Glomerular endothelial cell (primary cell): ENCODE measurements at regions not wholly inside any gene's neighbourhood (a gene's known extent, or its start where the extent isn't known, plus 50 kb on each side); places are given as distances from the start of the nearest gene placed in this dataset.
"Not testable (repeated sequence)": the region's sequence is repeated elsewhere in the genome, so short reads cannot be mapped to it uniquely, and the experiment has no call there.

Experiments
- DNase-seq: peaks from one replicate; pipeline ENCODE4 v3.0.0-alpha.2; 2011; ENCODE audit warnings: low read depth, low spot score; ENCODE audit errors: extremely low read depth

DNA sequence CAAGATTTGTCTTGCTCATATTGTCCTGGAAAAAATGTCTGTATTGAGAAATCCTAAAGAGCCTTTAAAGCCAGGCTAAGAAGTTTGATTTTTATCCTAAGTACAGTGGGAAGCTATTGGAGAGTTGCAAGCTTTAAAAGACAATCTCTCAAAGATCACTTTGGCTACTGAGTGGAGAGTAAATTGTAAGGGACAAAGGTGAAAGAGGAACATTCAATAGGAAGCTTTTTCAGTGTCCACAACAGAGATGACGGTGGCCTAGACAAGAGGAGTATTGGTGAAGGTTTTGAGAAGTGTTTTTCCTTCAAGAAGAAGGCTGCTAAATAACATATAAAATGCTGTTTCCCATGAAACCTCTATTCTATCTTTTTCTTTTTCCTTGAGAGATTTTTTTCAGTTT lies 249.5 kb upstream of the IL12A start:
- no peak for DNase-seq

DNA sequence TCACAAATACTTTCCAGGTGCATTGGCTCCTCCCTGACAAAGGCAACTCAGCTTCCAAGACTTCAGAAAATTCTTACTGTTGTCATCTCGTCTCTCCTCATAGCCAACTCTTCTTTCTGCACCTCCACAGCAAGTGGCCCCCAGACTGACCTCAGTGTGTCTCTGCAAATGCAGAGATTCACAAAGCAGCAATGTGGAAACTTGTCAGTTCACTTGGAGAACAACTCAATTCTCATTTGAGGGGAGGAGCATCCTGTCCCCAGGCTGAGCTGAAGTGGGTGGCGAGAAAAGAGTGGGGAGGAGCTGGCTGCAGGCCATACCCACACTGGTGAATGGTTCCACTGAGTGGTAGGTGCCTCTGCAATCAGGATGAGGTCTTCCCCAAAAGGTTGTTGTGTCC lies 248.7 kb upstream of the IL12A start:
- DNase-seq: no peak

DNA sequence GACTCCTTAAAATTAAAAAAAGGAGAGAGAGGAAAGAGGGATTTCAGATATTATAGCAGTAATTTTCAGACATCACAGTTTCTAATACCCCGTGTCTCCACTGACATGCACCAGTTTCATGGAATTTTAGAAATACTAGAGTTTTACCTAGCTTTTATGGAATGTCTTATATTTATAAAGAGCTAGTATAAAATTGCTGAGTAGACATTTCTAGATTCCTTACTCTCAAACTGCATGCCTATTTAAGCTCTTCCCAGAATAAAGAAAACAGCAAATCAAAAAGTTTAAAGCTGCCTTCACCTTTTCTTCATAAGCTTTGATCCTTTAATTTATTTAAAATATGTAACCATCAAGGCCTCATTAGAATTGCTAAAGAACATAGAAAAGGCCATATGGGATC lies 247.4 kb upstream of the IL12A start:
- DNase-seq: no peak

DNA sequence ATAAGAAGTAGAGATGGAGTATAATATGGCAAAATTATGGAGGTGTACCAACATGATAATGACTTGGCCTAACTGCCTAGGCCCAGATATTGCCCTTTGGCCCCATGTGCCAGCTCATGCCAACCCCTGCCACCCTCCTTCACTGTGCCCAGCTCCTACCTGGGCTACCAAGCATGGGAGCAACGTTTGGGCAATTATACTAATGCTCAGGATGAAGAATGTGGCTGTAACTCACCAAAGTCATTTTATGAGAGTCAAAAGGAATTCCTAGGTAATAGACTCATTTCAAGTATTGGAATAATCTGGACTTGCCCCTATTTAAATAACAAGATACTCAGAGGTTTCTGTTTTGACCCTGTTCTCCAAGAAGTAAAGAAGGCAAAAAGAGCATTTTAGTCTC lies 240.2 kb upstream of the IL12A start:
- no peak for DNase-seq

DNA sequence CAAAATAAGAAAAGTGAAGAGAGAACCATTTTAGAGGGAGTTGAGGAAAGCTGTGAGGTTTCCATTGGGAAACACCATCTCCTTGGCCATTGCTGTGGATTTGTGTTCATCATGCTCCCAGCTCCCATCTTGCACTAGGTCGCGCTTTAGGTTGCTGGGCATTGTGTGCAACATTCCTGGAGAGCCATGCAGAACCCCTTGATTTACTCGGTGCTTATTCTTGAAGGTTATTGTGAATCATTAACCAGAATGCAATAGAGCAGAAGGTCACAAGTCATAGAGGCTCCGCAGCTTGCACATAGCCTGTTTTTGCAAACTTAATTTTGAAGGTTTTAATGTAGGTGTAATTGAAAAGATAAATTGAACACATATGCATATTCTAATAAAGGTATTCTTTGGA lies 239.2 kb upstream of the IL12A start:
- no peak for DNase-seq

DNA sequence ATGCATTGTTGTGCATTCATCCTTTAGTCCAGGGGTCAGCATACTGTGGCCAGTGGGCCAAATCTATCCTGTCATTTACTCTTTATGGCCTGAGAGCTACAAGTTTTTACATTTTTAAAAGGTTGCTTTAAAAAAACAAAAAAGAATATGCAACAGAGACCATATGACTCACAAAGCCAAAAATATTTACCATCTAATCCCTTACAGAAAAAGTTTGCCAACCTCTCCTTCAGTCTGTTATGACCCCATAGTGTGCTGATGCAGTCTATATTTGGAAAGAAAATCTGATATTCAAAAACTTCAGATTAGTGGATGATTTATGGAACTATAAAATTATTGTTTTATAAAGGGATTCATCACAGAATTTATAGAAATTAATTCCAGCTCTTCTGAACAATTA lies 237.5 kb upstream of the IL12A start:
- no peak for DNase-seq

DNA sequence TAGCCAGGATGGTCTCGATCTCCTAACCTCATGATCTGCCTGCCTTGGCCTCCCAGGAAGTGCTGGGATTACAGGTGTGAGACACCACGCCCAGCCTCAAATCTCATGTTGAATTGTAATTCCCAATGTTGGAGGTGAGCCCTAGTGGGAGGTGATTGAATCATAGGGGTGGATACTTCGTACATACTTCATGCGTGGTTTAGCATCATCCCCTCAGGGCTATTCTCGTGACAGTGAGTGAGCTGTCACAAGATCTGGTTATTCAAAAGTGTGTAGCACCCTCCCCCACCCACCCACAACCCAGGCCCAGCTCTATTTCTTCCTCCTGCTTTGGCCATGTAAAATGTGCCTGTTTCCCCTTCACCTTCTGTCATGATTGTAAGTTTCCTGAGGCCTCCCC lies 236.9 kb upstream of the IL12A start:
- DNase-seq: no peak

DNA sequence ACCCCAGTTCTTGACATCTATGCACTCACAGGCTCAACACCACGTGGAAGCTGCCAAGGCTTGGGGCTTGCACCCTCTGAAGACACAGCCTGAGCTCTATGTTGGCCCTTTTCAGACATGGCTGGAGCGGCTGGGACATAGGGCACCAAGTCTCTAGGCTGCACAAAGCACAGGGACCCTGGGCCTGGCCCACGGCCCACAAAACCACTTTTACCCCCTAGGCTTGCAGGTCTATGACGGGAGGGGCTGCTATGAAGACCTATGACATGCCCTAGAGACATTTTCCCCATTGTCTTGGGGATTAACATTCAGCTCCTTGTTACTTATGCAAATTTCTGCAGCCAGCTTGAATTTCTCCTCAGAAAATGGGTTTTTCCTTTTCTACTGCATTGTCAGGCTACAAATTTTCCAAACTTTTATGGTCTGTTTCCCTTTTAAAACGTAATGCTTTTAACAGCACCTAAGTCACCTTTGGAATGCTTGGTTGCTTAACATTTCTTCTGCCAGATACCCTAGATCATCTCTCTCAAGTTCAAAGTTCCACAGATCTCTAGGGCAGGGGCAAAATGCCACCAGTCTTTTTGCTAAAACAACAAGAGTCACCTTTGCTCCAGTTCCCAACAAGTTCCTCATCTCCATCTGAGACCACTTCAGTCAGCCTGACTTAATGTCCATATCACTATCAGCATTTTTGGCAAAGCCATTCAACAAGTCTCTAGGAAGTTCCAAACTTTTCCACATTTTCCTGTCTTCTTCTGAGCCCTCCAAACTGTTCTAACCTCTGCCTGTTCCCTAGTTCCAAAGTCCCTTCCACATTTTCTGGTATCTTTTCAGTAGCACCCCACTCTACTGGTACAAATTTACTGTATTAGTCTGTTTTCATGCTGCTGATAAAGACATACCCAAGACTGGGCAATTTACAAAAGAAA lies 232.1 kb upstream of the IL12A start:
- DNase-seq: not testable (repeated sequence)

DNA sequence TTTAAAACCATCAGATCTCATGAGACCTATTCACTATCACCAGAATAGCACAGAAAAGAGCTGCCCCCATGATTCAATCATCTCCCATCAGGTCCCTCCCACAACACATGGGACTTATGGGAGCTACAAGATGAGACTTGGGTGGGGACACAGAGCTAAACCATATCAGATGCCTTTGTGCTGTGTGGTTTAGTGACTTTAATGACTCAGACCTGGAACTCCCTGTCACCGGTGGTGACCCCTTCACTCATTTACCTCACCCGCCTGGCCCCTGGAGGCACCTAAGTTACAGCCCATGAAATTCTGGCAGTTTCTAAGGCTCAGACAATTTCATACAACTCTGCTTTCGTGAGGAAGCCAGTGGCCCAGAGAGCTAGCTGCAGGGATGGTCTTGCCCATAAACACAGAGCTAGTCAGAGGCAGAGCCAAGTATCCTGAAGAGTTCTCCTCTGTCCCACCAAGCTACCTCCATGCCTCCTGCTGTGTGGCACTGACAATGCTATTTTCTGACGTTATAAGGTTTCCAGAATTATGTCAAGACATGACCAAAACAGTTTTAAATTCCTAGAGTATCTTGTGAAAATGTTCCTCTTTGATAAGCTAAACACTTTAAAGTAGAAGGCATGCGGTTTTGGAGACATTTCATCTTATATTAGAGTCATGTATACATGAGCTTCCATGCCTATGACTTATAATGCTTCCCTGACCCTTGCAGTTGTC lies 231.1 kb upstream of the IL12A start:
- no peak for DNase-seq

DNA sequence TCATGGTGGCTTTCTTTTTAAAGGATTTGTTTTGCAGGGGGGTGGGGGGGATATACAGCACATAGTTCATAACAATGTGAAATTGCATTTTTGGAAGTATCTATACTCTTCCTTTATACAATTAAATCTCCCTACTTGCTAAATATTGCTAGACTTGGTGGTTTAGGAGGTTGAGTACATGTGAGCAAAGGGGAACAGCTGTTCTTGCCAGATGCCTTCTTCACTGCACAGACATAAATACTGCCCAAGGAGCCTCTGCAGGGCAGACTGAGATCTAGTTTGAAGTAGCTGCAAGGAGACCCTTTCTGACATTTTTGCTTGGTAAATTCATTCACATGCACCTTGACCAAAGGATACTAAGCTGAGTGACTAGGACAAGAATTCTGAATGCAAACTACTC lies 228.6 kb upstream of the IL12A start:
- DNase-seq: no peak

DNA sequence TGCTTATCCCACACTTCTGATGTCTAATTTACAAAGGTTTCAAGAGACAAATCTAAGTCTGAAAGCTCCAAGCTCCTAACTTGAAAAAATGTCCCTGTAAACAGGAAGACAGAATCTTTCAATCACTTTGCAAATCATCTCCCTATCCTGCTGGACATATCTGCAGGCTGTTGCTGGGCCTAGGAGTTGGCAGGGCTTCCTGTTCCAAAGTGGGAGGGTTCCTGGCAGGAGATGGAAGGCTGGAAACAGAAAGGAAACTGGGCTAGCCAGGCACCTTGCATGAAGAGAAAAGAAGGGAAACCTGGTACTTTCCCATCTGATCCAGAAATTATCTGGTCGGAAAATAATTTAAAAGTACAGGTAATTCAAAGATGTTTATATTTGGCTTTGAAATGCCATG lies 227.3 kb upstream of the IL12A start:
- DNase-seq: no peak

DNA sequence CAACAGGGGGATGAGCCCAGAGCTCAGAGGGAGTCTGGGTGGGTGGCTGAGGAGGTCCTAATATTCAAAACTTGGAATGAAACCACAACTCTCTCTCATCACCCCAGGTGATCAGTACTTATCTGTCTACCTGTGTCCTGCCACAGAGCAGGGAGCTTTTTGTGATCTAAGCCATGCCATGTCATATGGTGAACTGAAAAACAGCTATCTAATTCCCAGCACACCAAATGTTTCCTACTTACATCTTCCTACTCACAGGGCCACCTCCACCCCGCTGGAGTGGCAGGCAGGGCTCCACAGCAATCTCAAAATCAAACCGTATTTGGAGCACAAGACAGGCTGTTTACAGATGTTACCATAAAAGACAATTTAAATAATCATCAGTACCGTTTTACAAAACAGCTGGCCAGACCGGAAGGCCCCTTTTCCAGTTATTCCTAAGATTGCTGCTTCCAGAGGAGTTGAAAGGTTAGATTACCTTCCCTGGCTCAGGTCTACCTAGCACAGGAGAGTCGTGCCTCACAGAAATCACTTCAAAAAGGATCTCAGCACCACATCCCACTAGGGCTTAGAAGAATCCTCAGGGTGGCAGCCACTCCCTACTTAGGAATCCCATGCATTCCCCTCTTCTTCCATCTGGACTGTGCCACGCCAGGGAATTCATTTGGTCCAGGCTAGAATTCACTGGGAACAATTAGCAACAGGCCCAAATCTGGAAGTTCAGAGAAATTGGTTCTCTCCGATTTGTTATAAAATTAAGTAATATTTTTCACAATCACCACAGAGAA lies 226.6 kb upstream of the IL12A start:
- no peak for DNase-seq

DNA sequence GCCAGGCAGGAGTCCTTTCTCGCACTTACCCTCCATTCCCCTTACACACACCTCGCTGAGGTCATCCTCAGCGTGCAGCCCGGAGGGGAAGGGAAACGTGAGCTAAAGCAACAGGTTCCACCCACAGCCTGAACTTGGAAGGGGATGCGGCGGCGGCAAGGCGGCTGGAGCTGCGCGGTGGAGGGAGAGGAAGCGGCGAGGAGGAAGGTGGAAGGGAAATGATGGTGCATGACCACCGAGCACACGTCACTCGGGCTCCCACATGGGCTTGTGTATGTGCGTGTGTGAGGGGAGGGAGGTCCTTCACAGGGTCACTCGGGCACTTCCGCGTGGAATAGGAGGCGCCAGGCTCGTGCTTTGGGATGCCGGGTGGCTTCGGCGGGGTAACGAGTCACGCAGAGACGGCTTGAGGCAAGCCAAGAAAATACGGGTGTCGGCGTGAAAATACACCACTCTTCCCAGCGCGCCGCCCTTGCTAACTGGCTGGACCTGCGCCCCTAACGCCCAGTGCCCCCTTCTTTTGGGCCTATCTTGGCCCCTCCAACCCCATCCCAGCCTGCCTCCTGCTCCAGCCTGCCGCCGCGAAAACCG lies 225.5 kb upstream of the IL12A start:
- DNase-seq: peak; percentile 71

DNA sequence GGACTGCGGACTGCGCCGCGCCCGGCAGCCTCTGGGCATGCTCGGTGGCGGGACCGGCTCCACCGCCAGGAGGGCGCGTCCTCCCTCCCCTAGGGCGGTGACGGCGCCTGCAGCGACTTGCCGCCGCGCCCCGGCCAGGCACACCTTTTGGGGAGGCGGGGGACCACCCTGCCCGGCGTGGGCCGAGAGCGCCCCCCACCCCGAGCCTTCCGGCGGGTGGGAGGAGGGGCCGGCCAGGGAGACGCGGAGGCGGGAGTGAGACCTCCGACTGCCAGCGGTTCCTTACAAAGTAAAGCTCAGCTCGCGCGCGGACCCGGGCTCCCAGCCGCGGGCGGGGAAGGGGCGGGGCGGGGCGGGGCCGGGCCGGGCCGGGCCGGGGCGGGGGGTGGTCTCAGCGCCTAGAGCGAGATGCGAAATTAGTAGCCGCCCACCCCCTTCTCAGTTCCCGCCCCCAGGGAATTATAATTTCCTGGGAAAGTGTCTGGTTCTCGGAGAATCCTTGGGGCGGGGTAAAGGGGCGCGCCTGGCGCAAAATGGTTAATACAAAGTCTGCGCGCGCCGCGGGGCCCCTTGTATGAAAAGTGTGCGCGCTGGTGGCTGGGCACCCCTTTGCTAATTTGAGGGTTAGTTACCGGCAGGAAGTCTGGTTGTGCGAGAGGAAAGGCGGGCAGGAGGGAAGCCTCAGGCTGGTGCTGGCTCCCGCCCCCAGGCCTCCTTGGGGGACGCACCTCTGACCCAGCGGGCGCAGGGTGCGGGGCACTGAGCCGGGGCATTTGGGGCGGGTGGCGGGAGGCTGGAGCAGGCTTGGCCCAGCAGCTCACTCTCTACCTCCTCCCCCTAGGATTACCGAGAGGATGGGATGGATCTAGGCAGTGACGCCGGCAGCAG lies 224.8 kb upstream of the IL12A start:
- DNase-seq: no peak

DNA sequence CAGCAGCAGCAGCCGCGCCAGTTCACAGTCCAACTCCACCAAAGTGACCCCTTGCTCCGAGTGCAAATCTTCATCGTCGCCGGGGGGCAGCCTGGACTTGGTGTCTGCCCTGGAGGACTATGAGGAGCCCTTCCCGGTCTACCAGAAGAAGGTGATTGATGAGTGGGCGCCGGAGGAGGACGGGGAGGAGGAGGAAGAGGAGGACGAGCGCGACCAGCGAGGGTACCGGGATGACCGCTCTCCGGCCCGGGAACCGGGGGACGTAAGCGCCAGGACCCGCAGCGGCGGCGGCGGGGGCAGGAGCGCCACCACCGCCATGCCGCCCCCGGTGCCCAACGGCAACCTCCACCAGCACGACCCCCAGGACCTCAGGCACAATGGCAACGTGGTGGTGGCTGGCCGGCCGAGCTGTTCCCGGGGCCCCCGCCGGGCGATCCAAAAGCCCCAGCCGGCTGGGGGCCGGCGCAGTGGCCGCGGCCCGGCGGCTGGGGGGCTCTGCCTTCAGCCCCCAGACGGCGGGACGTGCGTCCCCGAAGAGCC lies 224.1 kb upstream of the IL12A start:
- no peak for DNase-seq

DNA sequence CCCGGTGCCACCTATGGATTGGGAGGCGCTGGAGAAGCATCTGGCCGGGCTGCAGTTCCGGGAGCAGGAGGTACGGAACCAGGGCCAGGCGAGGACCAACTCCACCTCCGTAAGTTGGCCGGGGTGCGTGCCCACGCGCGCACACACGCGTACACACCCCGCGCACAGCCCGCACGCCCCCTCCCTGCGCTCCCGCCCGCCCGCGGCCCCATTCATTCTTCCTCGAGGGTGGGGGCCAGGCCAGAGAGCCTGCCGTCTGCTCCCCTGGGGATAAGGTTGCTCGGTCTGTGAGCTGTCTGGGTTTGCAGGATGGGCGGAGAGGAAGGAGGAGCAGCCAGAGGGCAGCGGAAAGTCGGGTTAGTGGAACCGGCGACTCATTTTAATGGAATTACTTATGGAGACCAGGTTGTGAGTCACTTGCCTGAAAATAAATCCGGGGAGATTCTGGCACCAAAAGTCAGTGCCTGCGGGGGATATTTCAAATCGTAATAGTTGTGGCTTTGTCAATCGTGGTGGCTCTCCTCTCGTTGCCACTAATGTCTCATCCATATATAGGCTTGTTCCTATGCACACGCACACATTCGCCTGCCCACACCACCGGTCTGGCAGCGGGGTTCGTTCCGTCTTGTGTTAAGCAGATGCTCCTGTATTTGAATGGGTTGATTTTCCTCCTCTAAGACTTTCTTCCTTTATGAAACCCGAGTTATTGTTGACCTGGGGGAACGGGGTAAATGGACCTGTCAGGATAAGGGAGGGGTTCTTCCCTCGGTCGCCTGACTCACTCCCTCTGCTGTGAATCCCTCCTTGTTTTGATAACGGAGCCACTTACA lies 223.4 kb upstream of the IL12A start:
- DNase-seq: no peak

DNA sequence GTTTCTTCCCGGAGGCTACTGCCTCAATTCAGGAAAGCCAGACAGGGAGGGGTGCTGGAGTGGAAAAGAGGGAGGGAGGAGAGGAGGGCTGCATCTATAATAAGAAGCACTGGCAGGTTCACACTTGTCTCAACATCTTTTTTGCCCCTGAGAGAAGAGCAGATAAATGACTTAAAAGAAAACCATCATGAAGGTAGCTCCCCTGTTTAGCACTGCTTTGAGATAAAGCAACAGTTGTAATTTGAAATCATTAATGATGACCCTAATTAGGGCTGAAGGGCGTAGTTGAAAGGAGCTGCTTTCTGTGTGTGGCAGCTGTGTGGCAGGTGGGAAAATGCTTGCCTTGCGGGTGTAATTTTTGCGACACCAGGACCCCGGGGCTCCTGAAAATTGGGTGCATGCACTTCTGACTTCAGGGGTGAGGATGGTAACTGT lies 222.8 kb upstream of the IL12A start:
- DNase-seq: no peak

DNA sequence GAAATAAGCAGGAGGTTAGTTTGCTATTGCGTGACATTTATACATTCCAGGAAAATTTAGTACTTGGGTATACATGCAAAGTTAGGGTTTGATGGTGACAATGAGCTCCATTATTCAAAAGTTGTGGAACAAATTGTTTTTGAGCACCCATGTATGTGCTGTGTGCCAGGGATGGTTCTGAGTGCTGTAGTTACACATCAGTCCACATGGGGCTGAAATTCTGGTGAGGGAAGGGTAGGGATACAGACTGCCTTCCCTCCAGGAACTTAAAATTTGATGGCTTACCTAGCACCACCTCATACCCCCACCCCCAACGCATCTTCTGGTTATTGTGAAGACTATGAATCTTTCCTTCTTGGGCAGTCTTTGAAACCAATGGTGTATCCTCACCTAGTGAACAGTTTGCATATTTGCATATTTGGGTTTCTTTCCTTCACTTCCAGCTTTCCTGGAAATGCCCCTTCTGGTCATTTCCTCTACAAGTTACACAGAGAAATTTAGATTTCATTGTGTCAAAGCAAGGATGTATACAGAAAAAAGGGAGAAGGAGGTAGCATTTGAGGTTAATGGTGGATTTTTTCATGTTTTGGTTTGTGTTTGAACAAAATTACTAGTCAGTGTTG lies 222.0 kb upstream of the IL12A start:
- DNase-seq: no peak
